DOHH2 (cell line): ENCODE measurements at regions not wholly inside any gene's neighbourhood (a gene's known extent, or its start where the extent isn't known, plus 50 kb on each side); places are given as distances from the start of the nearest gene placed in this dataset.

ENCODE experiments used
- H3F3A ChIP-seq: fragments of 200-600 bp; sonication (generic), shearing (Covaris generic); 2 replicates; pipeline ENCODE4 v1.6.0; 2016; ENCODE audit warnings: antibody characterized with exemption, mild to moderate bottlenecking; ENCODE audit not compliant: control insufficient read depth, insufficient read depth
- H3K27ac ChIP-seq: fragments of 200-600 bp; sonication (generic); 2 replicates; pipeline ENCODE4 v1.5.1; 2014; ENCODE audit warnings: low read depth, mild to moderate bottlenecking, low read length, moderate library complexity
- H3K27me3 ChIP-seq: fragments of 200-600 bp; sonication (generic); 2 replicates; pipeline ENCODE4 v1.6.1; 2014; ENCODE audit warnings: mild to moderate bottlenecking, low read length, mixed read lengths; ENCODE audit not compliant: control insufficient read depth
- H3K36me3 ChIP-seq: fragments of 200-600 bp; sonication (generic); 2 replicates; pipeline ENCODE4 v1.6.1; 2014; ENCODE audit warnings: mild to moderate bottlenecking, low read length, moderate library complexity, mixed read lengths; ENCODE audit not compliant: control insufficient read depth
- H3K4me1 ChIP-seq: fragments of 200-600 bp; sonication (generic); 2 replicates; pipeline ENCODE4 v1.6.1; 2014; ENCODE audit warnings: mild to moderate bottlenecking, low read length, mixed read lengths; ENCODE audit not compliant: control insufficient read depth
- H3K4me2 ChIP-seq: fragments of 200-600 bp; sonication (generic); 2 replicates; pipeline ENCODE4 v1.6.0; 2014; ENCODE audit warnings: mild to moderate bottlenecking, low read length, moderate library complexity
- H3K4me3 ChIP-seq: fragments of 200-600 bp; sonication (generic); 2 replicates; pipeline ENCODE4 v1.5.1; 2014; ENCODE audit warnings: mild to moderate bottlenecking, low read length, mixed read lengths
- H3K79me2 ChIP-seq: fragments of 200-600 bp; sonication (generic); 2 replicates; pipeline ENCODE4 v1.6.1; 2014; ENCODE audit warnings: mild to moderate bottlenecking, low read length, mixed read lengths; ENCODE audit not compliant: control insufficient read depth
- H3K9me2 ChIP-seq: fragments of 200-600 bp; sonication (generic); replicated peaks from 2 replicates; pipeline ENCODE4 v1.6.1; 2014; ENCODE audit warnings: mild to moderate bottlenecking, low read length, mixed read lengths; ENCODE audit not compliant: control insufficient read depth
- H3K9me3 ChIP-seq: fragments of 200-600 bp; sonication (generic); 2 replicates; pipeline ENCODE4 v1.6.1; 2014; ENCODE audit warnings: antibody characterized with exemption, low read length, mixed read lengths; ENCODE audit not compliant: control insufficient read depth, insufficient read depth
- H4K20me1 ChIP-seq: fragments of 200-600 bp; sonication (generic); 2 replicates; pipeline ENCODE4 v1.6.0; 2014; ENCODE audit warnings: low read depth, mild to moderate bottlenecking, antibody characterized with exemption, low read length, moderate library complexity; ENCODE audit not compliant: control insufficient read depth, insufficient read depth
- CTCF ChIP-seq: fragments of 200-600 bp; sonication (generic); IDR thresholded peaks from one replicate; pipeline ENCODE4 v1.5.1; 2014; ENCODE audit warnings: antibody characterized with exemption, mild to moderate bottlenecking, low read depth, low read length; ENCODE audit not compliant: poor library complexity, severe bottlenecking
- EZH2phosphoT487 ChIP-seq: fragments of 200-600 bp; sonication (generic); IDR thresholded peaks from 2 replicates; pipeline ENCODE4 v1.6.1; 2017; ENCODE audit warnings: borderline replicate concordance, mild to moderate bottlenecking, antibody characterized with exemption, low read length, moderate library complexity, mixed read lengths

- Histone ChIP-seq H4K20me1 (no peaks in the 10 kb centered on the region), H3K4me1 (no peaks in the 10 kb centered on the region), H3K4me2 (no peak overlapping the region), H3K27ac (no peak overlapping the region), H3K4me3 (no peak overlapping the region), H3K9me2 (no peaks in the 10 kb centered on the region), H3K79me2 (no peaks in the 10 kb centered on the region), H3K27me3 (no peaks in the 10 kb centered on the region), H3K9me3 (no peaks in the 10 kb centered on the region), H3K36me3 (no peaks in the 10 kb centered on the region), H3F3A (no peaks in the 10 kb centered on the region)
- TF ChIP-seq EZH2phosphoT487 (no peak), CTCF (no peak)
Observed at GRCh38 chr4:187575706-187576105, 419.9 kb upstream of the ZFP42 start.

- Histone ChIP-seq H3F3A (no peaks in the 10 kb centered on the region), H3K9me2 (no peaks in the 10 kb centered on the region), H3K4me3 (no peak overlapping the region), H3K27ac (no peak overlapping the region), H3K9me3 (no peaks in the 10 kb centered on the region), H3K27me3 (no peaks in the 10 kb centered on the region), H3K4me2 (no peak overlapping the region), H3K4me1 (no peaks in the 10 kb centered on the region), H3K79me2 (no peaks in the 10 kb centered on the region), H3K36me3 (no peaks in the 10 kb centered on the region), H4K20me1 (no peaks in the 10 kb centered on the region)
- TF ChIP-seq EZH2phosphoT487 (no peak), CTCF (no peak)
Observed at GRCh38 chr4:187576751-187577150, 418.8 kb upstream of the ZFP42 start.

- no peaks in the 10 kb centered on the region for H3K9me2 ChIP-seq
- no peaks in the 10 kb centered on the region for H3K4me1 ChIP-seq
- H3K9me3 ChIP-seq = no peaks in the 10 kb centered on the region
- no peaks in the 10 kb centered on the region for H4K20me1 ChIP-seq
- H3K27ac ChIP-seq = no peak overlapping the region
- H3K27me3 ChIP-seq = no peaks in the 10 kb centered on the region
- H3F3A ChIP-seq = no peaks in the 10 kb centered on the region
- no peak for TF ChIP-seq EZH2phosphoT487
- no peak for TF ChIP-seq CTCF
- no peak overlapping the region for H3K4me2 ChIP-seq
- no peaks in the 10 kb centered on the region for H3K79me2 ChIP-seq
- H3K36me3 ChIP-seq = no peaks in the 10 kb centered on the region
- no peak overlapping the region for H3K4me3 ChIP-seq
Observed at GRCh38 chr4:187577941-187578480, 417.6 kb upstream of the ZFP42 start.
